Nephron progenitor cell (in vitro differentiated cells): ENCODE measurements at regions not wholly inside any gene's neighbourhood (a gene's known extent, or its start where the extent isn't known, plus 50 kb on each side); places are given as distances from the start of the nearest gene placed in this dataset.
A peak's percentile ranks its signal among the peaks of the same experiment; 100 is the strongest.

Source experiments
- DNase-seq: peaks from one replicate; pipeline ENCODE4 v3.0.0; 2021
- H3K27ac Mint-ChIP-seq: 2 replicates; pipeline ENCODE4 v1.8.0; 2021; ENCODE audit warnings: mild to moderate bottlenecking, moderate library complexity, mixed read lengths
- H3K27me3 Mint-ChIP-seq: 2 replicates; pipeline ENCODE4 v1.8.0; 2021; ENCODE audit warnings: mild to moderate bottlenecking, low read depth, mixed read lengths; ENCODE audit not compliant: poor library complexity
- H3K36me3 Mint-ChIP-seq: 2 replicates; pipeline ENCODE4 v1.8.0; 2021; ENCODE audit warnings: low read depth, mixed read lengths
- H3K4me1 Mint-ChIP-seq: 2 replicates; pipeline ENCODE4 v1.8.0; 2021; ENCODE audit warnings: mixed read lengths
- H3K4me3 Mint-ChIP-seq: 2 replicates; pipeline ENCODE4 v1.8.0; 2021; ENCODE audit warnings: mild to moderate bottlenecking, moderate library complexity, mixed read lengths
- H3K9me3 Mint-ChIP-seq: 2 replicates; pipeline ENCODE4 v1.8.0; 2021; ENCODE audit warnings: mild to moderate bottlenecking, moderate library complexity, mixed read lengths
- TF ChIP-seq, protein P1 (sequence below): fragments of 200-600 bp; sonication (generic); IDR thresholded peaks from 2 replicates; pipeline ENCODE4 v1.5.0; 2021; ENCODE audit warnings: antibody characterized with exemption

DNA sequence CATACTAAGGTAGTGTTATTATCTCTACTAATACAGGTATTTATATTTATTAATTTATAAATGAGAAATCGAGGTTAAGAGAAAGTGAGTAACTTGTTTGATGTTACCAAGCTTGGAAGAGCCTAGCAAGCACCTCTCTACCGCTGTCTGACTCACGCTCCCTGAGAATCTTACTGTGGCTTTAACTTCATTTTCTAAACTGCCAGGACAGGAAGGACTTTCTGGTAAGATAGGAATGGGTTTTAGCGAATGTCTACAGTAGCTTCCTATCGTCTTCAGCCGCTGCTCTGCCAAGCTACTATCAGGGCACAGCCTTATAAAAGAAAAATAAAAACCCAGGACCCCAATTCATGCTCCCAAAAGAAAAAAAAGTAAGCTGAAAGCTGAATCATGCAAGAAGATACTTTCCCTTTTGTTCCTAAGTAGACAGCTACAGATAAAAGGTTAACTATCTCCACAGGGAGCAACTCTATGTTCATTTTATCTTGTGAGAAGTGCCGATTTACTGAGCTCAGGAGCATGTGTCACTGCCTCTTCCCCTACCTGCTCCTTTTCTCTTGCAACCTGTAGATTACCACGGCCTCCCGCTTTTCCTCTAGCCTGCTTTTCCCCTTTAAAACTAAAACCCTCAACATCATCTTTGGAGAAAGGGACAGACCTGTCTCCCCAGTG lies 60.2 kb downstream of the THNSL1 start:
- H3K4me3 Mint-ChIP-seq = no peak overlapping the region
- no peaks in the 10 kb centered on the region for H3K27me3 Mint-ChIP-seq
- peaks cover 10% of the 10 kb centered on the region for H3K4me1 Mint-ChIP-seq
- DNase-seq = no peak
- no peaks in the 10 kb centered on the region for H3K9me3 Mint-ChIP-seq
- TF ChIP-seq, protein P1, sequence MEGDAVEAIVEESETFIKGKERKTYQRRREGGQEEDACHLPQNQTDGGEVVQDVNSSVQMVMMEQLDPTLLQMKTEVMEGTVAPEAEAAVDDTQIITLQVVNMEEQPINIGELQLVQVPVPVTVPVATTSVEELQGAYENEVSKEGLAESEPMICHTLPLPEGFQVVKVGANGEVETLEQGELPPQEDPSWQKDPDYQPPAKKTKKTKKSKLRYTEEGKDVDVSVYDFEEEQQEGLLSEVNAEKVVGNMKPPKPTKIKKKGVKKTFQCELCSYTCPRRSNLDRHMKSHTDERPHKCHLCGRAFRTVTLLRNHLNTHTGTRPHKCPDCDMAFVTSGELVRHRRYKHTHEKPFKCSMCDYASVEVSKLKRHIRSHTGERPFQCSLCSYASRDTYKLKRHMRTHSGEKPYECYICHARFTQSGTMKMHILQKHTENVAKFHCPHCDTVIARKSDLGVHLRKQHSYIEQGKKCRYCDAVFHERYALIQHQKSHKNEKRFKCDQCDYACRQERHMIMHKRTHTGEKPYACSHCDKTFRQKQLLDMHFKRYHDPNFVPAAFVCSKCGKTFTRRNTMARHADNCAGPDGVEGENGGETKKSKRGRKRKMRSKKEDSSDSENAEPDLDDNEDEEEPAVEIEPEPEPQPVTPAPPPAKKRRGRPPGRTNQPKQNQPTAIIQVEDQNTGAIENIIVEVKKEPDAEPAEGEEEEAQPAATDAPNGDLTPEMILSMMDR = no peak
- H3K36me3 Mint-ChIP-seq = no peaks in the 10 kb centered on the region
- no peak overlapping the region for H3K27ac Mint-ChIP-seq

DNA sequence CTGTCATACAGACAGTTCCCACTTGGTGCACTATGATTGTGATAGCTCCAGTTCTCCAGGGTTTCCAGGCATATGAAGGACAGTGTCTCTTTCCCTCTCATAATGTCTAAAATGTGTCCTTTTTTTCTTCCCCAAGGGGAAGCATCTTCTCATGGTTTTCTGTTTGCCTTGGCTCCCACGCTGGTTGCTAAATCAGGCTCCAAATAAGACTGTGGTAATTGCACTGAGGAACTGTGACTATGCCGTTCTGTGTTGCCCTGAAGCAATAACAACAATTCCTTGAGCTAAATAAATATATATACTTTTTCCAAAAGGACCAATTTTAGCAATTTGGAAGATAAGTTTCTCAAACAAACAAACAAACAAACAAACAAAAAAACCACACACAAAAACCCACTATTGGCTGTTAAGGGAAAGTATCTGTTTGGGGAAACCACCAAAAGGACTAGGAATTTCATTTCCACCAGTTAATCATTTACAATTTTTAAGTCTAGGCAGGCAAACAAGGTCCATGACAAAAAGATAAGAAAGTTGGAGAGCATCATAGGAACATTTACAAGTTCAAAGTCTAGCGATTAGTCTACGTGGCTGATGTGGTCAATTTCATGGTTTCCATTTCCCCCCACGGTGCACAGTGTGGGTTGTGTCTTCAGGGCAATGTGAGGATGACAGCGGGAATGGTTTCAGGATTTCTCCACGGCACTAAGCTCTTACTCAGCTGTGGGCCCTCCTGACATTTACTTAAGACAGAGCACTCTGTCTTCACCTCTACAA lies 62.4 kb downstream of the THNSL1 start:
- Mint-ChIP-seq H3K9me3 (no peaks in the 10 kb centered on the region), H3K4me1 (peaks cover 26% of the 10 kb centered on the region), H3K27me3 (no peaks in the 10 kb centered on the region), H3K4me3 (no peak overlapping the region), H3K27ac (no peak overlapping the region), H3K36me3 (no peaks in the 10 kb centered on the region)
- no peak for DNase-seq
- TF ChIP-seq, protein P1 = no peak

DNA sequence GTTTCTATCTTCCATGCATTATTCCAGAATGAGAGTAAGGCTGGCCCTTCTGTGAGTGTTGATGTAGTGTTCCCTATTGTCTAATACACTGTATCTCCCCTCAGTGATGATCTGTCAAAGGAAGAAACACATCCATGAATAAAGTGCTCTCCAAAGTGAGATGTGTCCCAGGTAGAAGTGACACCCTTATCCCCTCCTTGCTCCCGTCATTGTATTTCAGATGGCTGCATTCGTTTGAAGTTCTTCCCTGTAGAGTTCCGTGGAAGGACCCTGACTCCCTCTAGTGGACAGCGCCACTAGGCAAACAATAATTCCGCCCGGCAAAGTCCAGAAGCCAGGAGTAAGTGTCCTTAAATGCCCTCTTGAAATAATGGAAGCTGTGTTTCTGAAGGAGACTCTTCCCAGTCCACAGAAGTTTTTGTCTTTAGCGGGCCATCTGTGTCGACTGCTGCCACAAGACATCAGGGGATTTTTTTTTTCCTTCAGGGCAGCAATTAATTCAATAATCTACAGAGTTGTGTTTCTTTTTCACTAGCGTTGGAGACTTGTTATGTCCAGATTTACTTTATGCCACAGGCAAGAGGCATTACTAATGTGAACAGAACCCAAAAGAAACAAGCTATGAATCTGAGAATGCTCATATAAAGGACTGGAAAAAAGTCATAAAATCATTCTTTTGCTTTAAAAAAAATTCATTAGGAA lies 64.6 kb downstream of the THNSL1 start:
- peak; percentile 81 for DNase-seq
- peaks cover 34% of the 10 kb centered on the region for H3K4me1 Mint-ChIP-seq
- H3K36me3 Mint-ChIP-seq = no peaks in the 10 kb centered on the region
- no peaks in the 10 kb centered on the region for H3K27me3 Mint-ChIP-seq
- H3K27ac Mint-ChIP-seq = no peak overlapping the region
- H3K9me3 Mint-ChIP-seq = no peaks in the 10 kb centered on the region
- TF ChIP-seq, protein P1 = peak; percentile 82
- no peak overlapping the region for H3K4me3 Mint-ChIP-seq

DNA sequence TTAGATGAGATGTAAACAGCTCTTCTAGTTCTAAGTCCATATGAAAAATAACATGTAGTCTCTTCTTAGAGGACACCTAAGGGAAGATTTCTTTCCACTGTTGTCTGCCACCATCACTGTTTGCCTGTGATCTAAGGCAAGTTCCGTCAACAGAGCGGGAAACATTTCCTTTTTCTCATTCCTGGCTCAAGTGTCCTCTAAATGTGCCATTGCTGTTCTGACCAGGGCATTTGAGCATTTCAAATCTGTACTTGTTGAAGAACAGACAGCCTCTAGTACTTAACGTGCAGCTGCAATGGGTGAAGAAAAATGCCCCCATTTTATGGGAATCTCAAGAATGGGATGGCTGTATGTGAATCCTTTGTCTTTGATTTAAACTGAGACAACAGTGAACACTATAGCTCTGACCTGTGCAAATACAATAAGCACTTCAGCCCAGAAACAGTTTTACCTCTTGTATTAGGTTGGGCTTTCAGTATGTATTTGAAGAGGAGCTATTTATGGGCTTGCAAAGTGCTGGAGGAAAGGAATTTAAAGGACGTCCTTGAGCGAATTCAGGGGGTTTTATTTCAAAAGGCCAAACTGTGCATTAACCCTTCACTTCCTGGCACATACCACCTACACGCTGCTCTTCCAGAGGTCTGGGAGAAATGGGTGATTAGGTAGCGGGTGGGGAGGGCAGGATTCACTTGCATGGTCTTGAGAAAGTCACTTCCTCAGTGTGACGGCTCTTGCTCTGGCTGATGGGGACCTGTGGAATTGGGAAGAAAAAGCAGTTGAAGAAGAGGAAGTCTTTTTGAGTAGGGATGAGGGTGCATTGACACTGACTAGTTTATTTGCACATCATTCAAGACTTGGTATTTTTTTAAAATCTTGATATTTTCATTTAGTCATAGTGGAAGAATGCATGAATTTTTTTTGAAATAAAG lies 66.1 kb downstream of the THNSL1 start:
- Mint-ChIP-seq H3K36me3 (no peaks in the 10 kb centered on the region), H3K9me3 (no peaks in the 10 kb centered on the region), H3K4me3 (no peak overlapping the region), H3K27ac (no peak overlapping the region), H3K4me1 (peaks cover 34% of the 10 kb centered on the region), H3K27me3 (no peaks in the 10 kb centered on the region)
- TF ChIP-seq, protein P1 = no peak
- DNase-seq = peak; percentile 7

DNA sequence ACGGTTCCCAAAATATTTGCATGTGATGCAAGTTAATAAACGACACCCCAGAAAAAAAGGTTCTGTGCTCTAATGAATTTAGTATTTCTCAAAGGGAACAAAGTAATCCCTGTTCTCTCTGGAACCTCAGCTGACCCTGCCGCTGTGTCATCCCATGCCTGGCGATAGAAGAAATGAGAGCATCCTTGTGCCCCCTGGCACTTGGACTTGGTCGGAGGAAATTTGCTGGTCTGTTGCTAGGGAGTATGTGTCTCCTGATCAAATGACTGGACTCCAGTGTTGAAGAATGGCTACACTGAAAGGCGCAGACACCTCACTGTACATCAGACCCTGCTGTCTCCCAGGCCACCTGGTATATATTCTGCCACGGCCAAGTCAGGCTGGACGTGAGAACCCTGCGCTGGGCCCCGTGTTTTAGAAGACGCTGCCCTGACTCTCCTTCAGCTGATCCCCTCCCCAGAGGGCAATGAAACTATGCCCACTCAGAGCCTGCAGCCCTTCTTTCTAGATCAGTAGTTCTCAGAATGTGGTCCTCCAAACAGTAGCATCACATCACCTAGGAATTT lies 67.2 kb downstream of the THNSL1 start:
- H3K27ac Mint-ChIP-seq = no peak overlapping the region
- H3K36me3 Mint-ChIP-seq = no peaks in the 10 kb centered on the region
- TF ChIP-seq, protein P1 = no peak
- no peaks in the 10 kb centered on the region for H3K27me3 Mint-ChIP-seq
- H3K9me3 Mint-ChIP-seq = peaks cover 5% of the 10 kb centered on the region
- H3K4me3 Mint-ChIP-seq = no peak overlapping the region
- DNase-seq = no peak
- peaks cover 34% of the 10 kb centered on the region for H3K4me1 Mint-ChIP-seq
